ENCODE measurements at regions not wholly inside any gene's neighbourhood (a gene's known extent, or its start where the extent isn't known, plus 50 kb on each side); places are given as distances from the start of the nearest gene placed in this dataset.
"Not testable (repeated sequence)": the region's sequence is repeated elsewhere in the genome, so short reads cannot be mapped to it uniquely, and the experiment has no call there.

DNA sequence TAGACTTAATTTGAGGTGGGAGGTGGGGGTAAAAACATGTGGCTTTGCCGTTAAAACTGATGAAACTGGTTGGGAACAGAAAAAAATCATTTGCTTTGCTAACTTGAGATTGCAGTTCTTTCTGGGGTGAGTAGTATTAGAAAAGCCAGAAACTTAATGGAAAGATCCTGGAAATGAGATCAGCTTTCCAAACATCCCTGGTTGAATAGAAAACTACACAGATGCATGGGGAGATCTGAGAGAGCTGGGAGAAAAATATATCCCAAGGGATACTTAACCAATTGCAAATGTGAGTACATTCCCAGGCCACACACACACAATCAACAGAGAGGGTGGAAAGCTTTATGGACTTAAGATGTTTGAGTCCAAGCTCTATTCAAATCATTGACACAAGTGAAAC lies 222.3 kb downstream of the YTHDC2 start:
- Histone ChIP-seq H3K27ac (ENCODE audit: low read length) (no peak overlapping the region), H3K79me2 (ENCODE audit: low read length) (no peaks in the 10 kb centered on the region), H4K20me1 (ENCODE audit: insufficient read depth, low read length) (no peaks in the 10 kb centered on the region), H3K4me3 (ENCODE audit: low read length) (no peak overlapping the region), H3K9ac (ENCODE audit: low read length) (no peak overlapping the region), H3K4me1 (ENCODE audit: low read length) (no peaks in the 10 kb centered on the region), H2AFZ (ENCODE audit: low read depth, low read length) (no peak overlapping the region), H3K27me3 (ENCODE audit: low read depth, low read length) (no peaks in the 10 kb centered on the region), H3K36me3 (replicated peaks; ENCODE audit: low read depth, low read length) (no peaks in the 10 kb centered on the region), H3K9me3 (ENCODE audit: insufficient read depth, low read length) (no peaks in the 10 kb centered on the region), H3K4me2 (ENCODE audit: low read length) (no peak overlapping the region)
- no peak for TF ChIP-seq EZH2phosphoT487 (IDR thresholded peaks at IDR 0.05; ENCODE audit: low read depth)
- TF ChIP-seq, protein P1, sequence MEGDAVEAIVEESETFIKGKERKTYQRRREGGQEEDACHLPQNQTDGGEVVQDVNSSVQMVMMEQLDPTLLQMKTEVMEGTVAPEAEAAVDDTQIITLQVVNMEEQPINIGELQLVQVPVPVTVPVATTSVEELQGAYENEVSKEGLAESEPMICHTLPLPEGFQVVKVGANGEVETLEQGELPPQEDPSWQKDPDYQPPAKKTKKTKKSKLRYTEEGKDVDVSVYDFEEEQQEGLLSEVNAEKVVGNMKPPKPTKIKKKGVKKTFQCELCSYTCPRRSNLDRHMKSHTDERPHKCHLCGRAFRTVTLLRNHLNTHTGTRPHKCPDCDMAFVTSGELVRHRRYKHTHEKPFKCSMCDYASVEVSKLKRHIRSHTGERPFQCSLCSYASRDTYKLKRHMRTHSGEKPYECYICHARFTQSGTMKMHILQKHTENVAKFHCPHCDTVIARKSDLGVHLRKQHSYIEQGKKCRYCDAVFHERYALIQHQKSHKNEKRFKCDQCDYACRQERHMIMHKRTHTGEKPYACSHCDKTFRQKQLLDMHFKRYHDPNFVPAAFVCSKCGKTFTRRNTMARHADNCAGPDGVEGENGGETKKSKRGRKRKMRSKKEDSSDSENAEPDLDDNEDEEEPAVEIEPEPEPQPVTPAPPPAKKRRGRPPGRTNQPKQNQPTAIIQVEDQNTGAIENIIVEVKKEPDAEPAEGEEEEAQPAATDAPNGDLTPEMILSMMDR (IDR thresholded peaks at IDR 0.05; ENCODE audit: low read depth, low read length) = no peak

DNA sequence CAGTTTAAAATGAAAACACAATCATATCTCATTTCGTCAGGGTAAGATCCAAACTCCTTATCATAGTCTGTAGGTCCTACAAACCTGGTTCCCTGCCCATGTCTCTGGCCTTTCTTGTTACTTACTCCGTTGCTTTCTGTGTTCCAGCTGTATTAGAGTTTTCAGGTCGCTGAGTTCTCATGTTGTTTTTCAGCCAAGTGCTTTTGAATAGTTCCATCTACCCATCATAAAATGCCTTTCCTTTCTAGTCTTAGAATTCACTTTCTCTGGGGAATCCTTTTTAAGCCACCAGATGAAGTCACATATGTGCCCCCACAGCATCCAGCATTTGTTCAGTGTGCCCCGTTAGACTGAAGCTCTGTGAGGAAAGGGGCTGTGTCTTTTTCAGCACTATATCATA lies 228.7 kb downstream of the YTHDC2 start:
- Histone ChIP-seq H2AFZ (ENCODE audit: low read depth, low read length) (no peak overlapping the region), H3K9me3 (ENCODE audit: insufficient read depth, low read length) (no peaks in the 10 kb centered on the region), H3K36me3 (replicated peaks; ENCODE audit: low read depth, low read length) (no peaks in the 10 kb centered on the region), H3K27ac (ENCODE audit: low read length) (no peak overlapping the region), H3K9ac (ENCODE audit: low read length) (no peak overlapping the region), H3K27me3 (ENCODE audit: low read depth, low read length) (no peaks in the 10 kb centered on the region), H3K79me2 (ENCODE audit: low read length) (no peaks in the 10 kb centered on the region), H3K4me2 (ENCODE audit: low read length) (no peak overlapping the region), H4K20me1 (ENCODE audit: insufficient read depth, low read length) (no peaks in the 10 kb centered on the region), H3K4me1 (ENCODE audit: low read length) (no peaks in the 10 kb centered on the region), H3K4me3 (ENCODE audit: low read length) (no peak overlapping the region)
- TF ChIP-seq, protein P1 (IDR thresholded peaks at IDR 0.05; ENCODE audit: low read depth, low read length) = no peak
- no peak for TF ChIP-seq EZH2phosphoT487 (IDR thresholded peaks at IDR 0.05; ENCODE audit: low read depth)

DNA sequence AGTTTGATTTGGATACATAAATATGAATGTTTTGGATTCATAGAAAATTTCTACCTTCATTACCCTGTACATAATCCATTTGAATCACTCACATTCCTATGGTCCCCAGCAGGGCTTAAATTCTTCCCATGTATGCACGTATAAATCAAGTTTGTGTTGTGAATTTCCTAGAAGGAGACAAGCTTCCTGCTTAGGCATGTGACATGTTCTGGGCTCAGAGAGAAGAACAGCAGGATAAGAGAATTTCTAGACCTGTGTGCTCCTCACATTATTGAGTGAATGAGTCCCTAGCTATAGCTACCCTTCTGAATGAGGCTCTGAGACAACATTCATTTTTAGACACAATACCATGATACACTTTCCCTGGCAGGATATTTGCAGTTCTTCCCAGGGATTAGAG lies 229.1 kb downstream of the YTHDC2 start:
- no peak overlapping the region for H3K4me2 ChIP-seq (ENCODE audit: low read length)
- no peaks in the 10 kb centered on the region for H3K36me3 ChIP-seq (replicated peaks; ENCODE audit: low read depth, low read length)
- no peak overlapping the region for H3K4me3 ChIP-seq (ENCODE audit: low read length)
- H2AFZ ChIP-seq (ENCODE audit: low read depth, low read length) = no peak overlapping the region
- H3K27me3 ChIP-seq (ENCODE audit: low read depth, low read length) = no peaks in the 10 kb centered on the region
- TF ChIP-seq EZH2phosphoT487 (IDR thresholded peaks at IDR 0.05; ENCODE audit: low read depth) = no peak
- H3K9ac ChIP-seq (ENCODE audit: low read length) = no peak overlapping the region
- H3K4me1 ChIP-seq (ENCODE audit: low read length) = no peaks in the 10 kb centered on the region
- no peaks in the 10 kb centered on the region for H3K79me2 ChIP-seq (ENCODE audit: low read length)
- H3K27ac ChIP-seq (ENCODE audit: low read length) = no peak overlapping the region
- H3K9me3 ChIP-seq (ENCODE audit: insufficient read depth, low read length) = no peaks in the 10 kb centered on the region
- no peaks in the 10 kb centered on the region for H4K20me1 ChIP-seq (ENCODE audit: insufficient read depth, low read length)

DNA sequence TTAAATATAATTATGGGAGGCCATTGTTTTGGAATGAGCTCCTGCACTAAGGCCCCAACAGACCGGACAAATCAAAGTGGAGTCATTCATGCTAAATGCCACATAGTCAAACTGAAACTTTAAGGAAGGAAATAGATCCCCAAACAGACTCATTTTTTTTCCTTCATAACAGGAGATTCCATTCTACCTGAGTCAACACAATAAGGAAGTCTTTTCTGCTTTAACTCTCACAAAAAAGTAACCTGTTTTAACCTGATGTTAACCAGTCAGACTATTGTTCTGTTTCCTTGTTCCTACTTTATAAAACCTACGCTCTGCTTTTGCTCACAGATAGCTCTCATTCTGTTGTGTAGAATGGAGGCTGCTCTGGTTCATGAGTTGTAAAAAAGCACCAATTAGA lies 234.9 kb downstream of the YTHDC2 start:
- Histone ChIP-seq H3K27ac (ENCODE audit: low read length) (no peak overlapping the region), H3K4me1 (ENCODE audit: low read length) (no peaks in the 10 kb centered on the region), H3K79me2 (ENCODE audit: low read length) (no peaks in the 10 kb centered on the region), H3K9me3 (ENCODE audit: insufficient read depth, low read length) (no peaks in the 10 kb centered on the region), H4K20me1 (ENCODE audit: insufficient read depth, low read length) (no peaks in the 10 kb centered on the region), H3K9ac (ENCODE audit: low read length) (no peak overlapping the region), H3K27me3 (ENCODE audit: low read depth, low read length) (no peaks in the 10 kb centered on the region), H3K4me3 (ENCODE audit: low read length) (no peak overlapping the region), H3K36me3 (replicated peaks; ENCODE audit: low read depth, low read length) (no peaks in the 10 kb centered on the region), H3K4me2 (ENCODE audit: low read length) (no peak overlapping the region), H2AFZ (ENCODE audit: low read depth, low read length) (no peak overlapping the region)
- TF ChIP-seq, protein P1 (IDR thresholded peaks at IDR 0.05; ENCODE audit: low read depth, low read length) = no peak
- TF ChIP-seq EZH2phosphoT487 (IDR thresholded peaks at IDR 0.05; ENCODE audit: low read depth) = no peak

DNA sequence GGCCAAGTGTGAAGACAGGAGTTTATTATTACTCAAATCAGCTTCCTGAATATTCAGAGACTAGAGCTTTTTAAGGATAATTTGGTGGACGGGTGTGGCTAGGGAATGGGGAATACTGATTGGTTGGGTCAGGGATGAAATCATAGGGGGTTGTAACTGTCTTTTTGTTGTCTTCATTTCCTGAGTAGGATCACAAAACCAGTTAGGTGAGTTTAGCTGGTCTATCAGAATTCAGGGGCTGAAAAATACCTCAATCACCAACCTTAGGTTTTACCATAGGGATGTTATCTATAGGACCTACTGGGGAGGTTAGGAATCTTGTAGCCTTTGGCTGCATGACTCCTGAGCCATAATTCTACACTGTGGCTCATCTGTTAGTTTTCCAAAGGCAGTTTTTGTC lies 235.8 kb downstream of the YTHDC2 start:
- no peaks in the 10 kb centered on the region for H3K36me3 ChIP-seq (replicated peaks; ENCODE audit: low read depth, low read length)
- no peak for TF ChIP-seq EZH2phosphoT487 (IDR thresholded peaks at IDR 0.05; ENCODE audit: low read depth)
- TF ChIP-seq, protein P1 (IDR thresholded peaks at IDR 0.05; ENCODE audit: low read depth, low read length) = no peak
- no peak overlapping the region for H3K4me2 ChIP-seq (ENCODE audit: low read length)
- no peaks in the 10 kb centered on the region for H3K4me1 ChIP-seq (ENCODE audit: low read length)
- no peaks in the 10 kb centered on the region for H3K27me3 ChIP-seq (ENCODE audit: low read depth, low read length)
- H3K4me3 ChIP-seq (ENCODE audit: low read length) = no peak overlapping the region
- H3K79me2 ChIP-seq (ENCODE audit: low read length) = no peaks in the 10 kb centered on the region
- no peak overlapping the region for H3K9ac ChIP-seq (ENCODE audit: low read length)
- H4K20me1 ChIP-seq (ENCODE audit: insufficient read depth, low read length) = no peaks in the 10 kb centered on the region
- H3K27ac ChIP-seq (ENCODE audit: low read length) = no peak overlapping the region
- H3K9me3 ChIP-seq (ENCODE audit: insufficient read depth, low read length) = no peaks in the 10 kb centered on the region
- no peak overlapping the region for H2AFZ ChIP-seq (ENCODE audit: low read depth, low read length)

DNA sequence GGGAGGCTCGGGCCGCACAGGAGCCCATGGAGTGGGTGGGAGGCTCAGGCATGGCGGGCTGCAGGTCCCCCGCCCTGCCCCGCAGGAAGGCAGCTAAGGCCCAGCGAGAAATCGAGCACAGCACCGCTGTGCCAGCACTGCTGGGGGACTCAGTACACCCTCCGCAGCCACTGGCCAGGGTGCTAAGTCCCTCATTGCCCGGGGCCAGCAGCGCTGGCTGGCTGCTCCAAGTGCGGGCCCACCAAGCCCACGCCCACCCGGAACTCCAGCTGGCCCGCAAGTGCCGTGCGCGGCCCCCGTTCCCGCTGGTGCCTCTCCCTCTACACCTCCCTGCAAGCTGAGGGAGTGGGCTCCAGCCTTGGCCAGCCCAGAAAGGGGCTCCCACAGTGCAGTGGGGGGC lies 239.7 kb downstream of the YTHDC2 start:
- not testable (repeated sequence) for H3K27ac ChIP-seq (ENCODE audit: low read length); H3K79me2 ChIP-seq (ENCODE audit: low read length); H3K4me1 ChIP-seq (ENCODE audit: low read length); H3K4me3 ChIP-seq (ENCODE audit: low read length); H2AFZ ChIP-seq (ENCODE audit: low read depth, low read length); H3K36me3 ChIP-seq (replicated peaks; ENCODE audit: low read depth, low read length); H3K4me2 ChIP-seq (ENCODE audit: low read length); H3K9me3 ChIP-seq (ENCODE audit: insufficient read depth, low read length); H3K27me3 ChIP-seq (ENCODE audit: low read depth, low read length); H4K20me1 ChIP-seq (ENCODE audit: insufficient read depth, low read length); H3K9ac ChIP-seq (ENCODE audit: low read length)
